Transverse colon (tissue), 3 donors: ENCODE measurements at regions not wholly inside any gene's neighbourhood (a gene's known extent, or its start where the extent isn't known, plus 50 kb on each side); places are given as distances from the start of the nearest gene placed in this dataset.

Experiments used
- POLR2A ChIP-seq: fragments of 450-650 bp; IDR thresholded peaks from one replicate; pipeline ENCODE4 v1.6.1; 2016; ENCODE audit warnings: antibody characterized with exemption, mild to moderate bottlenecking, moderate library complexity
- TF ChIP-seq, protein P1 (sequence below), 5 experiments: fragments of 200-600 bp in 3 of 5; fragments of 450-650 bp in 2 of 5; sonication (generic) in 3 of 5; IDR thresholded peaks; 1 replicate in 2 of 5; 2 replicates in 3 of 5; pipeline ENCODE4 v1.5.1; 2016 to 2017; ENCODE audit warnings: antibody characterized with exemption in 5 of 5, inconsistent platforms in 3 of 5, mild to moderate bottlenecking in 2 of 5, moderate library complexity in 1 of 5

DNA sequence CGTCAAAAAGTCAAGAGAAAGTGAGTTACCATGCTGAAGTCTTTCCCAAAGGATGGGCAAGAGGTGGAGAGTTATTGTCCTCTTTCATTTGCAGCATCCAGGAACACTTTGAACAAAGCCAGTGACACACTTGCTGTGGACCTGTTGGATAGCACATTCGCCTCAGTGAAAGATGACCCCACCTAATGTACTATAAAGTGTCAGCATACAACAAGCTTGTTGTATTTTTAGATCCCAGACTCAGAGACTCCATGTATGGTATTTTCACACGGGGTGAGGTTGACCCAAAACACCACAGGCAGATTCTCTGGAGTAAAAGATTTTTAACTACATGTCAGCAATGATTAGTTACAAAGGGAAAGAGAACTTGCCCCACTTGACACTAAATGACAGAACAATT lies 273.8 kb downstream of the PTBP2 start:
- no peak for TF ChIP-seq POLR2A
- TF ChIP-seq, protein P1, sequence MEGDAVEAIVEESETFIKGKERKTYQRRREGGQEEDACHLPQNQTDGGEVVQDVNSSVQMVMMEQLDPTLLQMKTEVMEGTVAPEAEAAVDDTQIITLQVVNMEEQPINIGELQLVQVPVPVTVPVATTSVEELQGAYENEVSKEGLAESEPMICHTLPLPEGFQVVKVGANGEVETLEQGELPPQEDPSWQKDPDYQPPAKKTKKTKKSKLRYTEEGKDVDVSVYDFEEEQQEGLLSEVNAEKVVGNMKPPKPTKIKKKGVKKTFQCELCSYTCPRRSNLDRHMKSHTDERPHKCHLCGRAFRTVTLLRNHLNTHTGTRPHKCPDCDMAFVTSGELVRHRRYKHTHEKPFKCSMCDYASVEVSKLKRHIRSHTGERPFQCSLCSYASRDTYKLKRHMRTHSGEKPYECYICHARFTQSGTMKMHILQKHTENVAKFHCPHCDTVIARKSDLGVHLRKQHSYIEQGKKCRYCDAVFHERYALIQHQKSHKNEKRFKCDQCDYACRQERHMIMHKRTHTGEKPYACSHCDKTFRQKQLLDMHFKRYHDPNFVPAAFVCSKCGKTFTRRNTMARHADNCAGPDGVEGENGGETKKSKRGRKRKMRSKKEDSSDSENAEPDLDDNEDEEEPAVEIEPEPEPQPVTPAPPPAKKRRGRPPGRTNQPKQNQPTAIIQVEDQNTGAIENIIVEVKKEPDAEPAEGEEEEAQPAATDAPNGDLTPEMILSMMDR (IDR thresholded peaks at IDR 0.05), result no peak
